ENCODE measurements at regions not wholly inside any gene's neighbourhood (a gene's known extent, or its start where the extent isn't known, plus 50 kb on each side); places are given as distances from the start of the nearest gene placed in this dataset.
"Not testable (repeated sequence)": the region's sequence is repeated elsewhere in the genome, so short reads cannot be mapped to it uniquely, and the experiment has no call there.

- TF ChIP-seq CTCF, POLR2AphosphoS5, POLR2A (IDR thresholded peaks at IDR 0.05): not testable (repeated sequence)
These were observed 137.7 kb upstream of the TSC22D2 start for GRCh38 chr3:150270444-150270843.

All from gastroesophageal sphincter (tissue), 3 donors.